Spinal cord (tissue), 9 donors: ENCODE measurements at regions not wholly inside any gene's neighbourhood (a gene's known extent, or its start where the extent isn't known, plus 50 kb on each side); places are given as distances from the start of the nearest gene placed in this dataset.

ENCODE experiments used
- DNase-seq, 6 donors: peaks; one replicate each; pipeline versions ENCODE4 v3.0.0 to v3.0.0-alpha.2; 2013 to 2015; ENCODE audit warnings: low spot score in 6 of 6, low read depth in 4 of 6
- H3K27ac ChIP-seq: one replicate; pipeline ENCODE4 v1.5.1; 2013; ENCODE audit warnings: low read depth, low read length, control low read depth
- H3K27me3 ChIP-seq: one replicate; pipeline ENCODE4 v1.6.1; 2013; ENCODE audit warnings: low read length; ENCODE audit not compliant: control insufficient read depth, insufficient read depth
- H3K36me3 ChIP-seq: one replicate; pipeline ENCODE4 v1.6.1; 2013; ENCODE audit warnings: low read length; ENCODE audit not compliant: control insufficient read depth, insufficient read depth
- H3K4me1 ChIP-seq: one replicate; pipeline ENCODE4 v1.6.1; 2013; ENCODE audit warnings: low read length; ENCODE audit not compliant: control insufficient read depth, insufficient read depth
- H3K4me3 ChIP-seq: one replicate; pipeline ENCODE4 v1.5.1; 2013; ENCODE audit warnings: low read depth, low read length, control low read depth
- H3K9me3 ChIP-seq: one replicate; pipeline ENCODE4 v1.6.1; 2013; ENCODE audit warnings: low read length; ENCODE audit not compliant: control insufficient read depth, insufficient read depth
- WGBS: methylation state at CpG from one replicate; pipeline ENCODE4 v1.1.5; 2013; ENCODE audit warnings: missing lambda C conversion rate; ENCODE audit not compliant: insufficient coverage; 5-methylcytosine and 5-hydroxymethylcytosine counted together
- donor health status: healthy.

GRCh38 chr11:32311346-32312065 lies 123.8 kb downstream of the WT1 start:
- no peak overlapping the region for H3K27ac ChIP-seq
- H3K4me3 ChIP-seq: no peak overlapping the region
- no peaks in the 10 kb centered on the region for H3K27me3 ChIP-seq
- H3K4me1 ChIP-seq: no peaks in the 10 kb centered on the region
- WGBS: 81% methylated on average over 2 of the region's 6 CpGs
- no peaks in the 10 kb centered on the region for H3K9me3 ChIP-seq
- no peak for DNase-seq
- no peaks in the 10 kb centered on the region for H3K36me3 ChIP-seq

- H3K27me3 ChIP-seq: no peaks in the 10 kb centered on the region
- no peaks in the 10 kb centered on the region for H3K36me3 ChIP-seq
- 98% methylated on average over 4 of the region's 6 CpGs for WGBS
- no peak overlapping the region for H3K4me3 ChIP-seq
- no peak overlapping the region for H3K27ac ChIP-seq
- no peak for DNase-seq
- no peaks in the 10 kb centered on the region for H3K9me3 ChIP-seq
- H3K4me1 ChIP-seq: no peaks in the 10 kb centered on the region
Measured at GRCh38 chr11:32312206-32312817, 123.0 kb downstream of the WT1 start.

- no peak overlapping the region for H3K27ac ChIP-seq
- H3K27me3 ChIP-seq: no peaks in the 10 kb centered on the region
- DNase-seq: peak in 2 of 6 donors; percentile 12 to 52
- no peaks in the 10 kb centered on the region for H3K9me3 ChIP-seq
- 61% methylated on average over 10 of the region's 12 CpGs for WGBS
- H3K4me3 ChIP-seq: no peak overlapping the region
- H3K36me3 ChIP-seq: no peaks in the 10 kb centered on the region
- H3K4me1 ChIP-seq: no peaks in the 10 kb centered on the region
Measured at GRCh38 chr11:32312865-32313403, 122.4 kb downstream of the WT1 start.

- no peaks in the 10 kb centered on the region for H3K36me3 ChIP-seq
- H3K27me3 ChIP-seq: no peaks in the 10 kb centered on the region
- WGBS: 75% methylated on average over 5 of the region's 6 CpGs
- DNase-seq: no peak
- no peak overlapping the region for H3K27ac ChIP-seq
- no peaks in the 10 kb centered on the region for H3K4me1 ChIP-seq
- no peaks in the 10 kb centered on the region for H3K9me3 ChIP-seq
- no peak overlapping the region for H3K4me3 ChIP-seq
Measured at GRCh38 chr11:32313477-32313876, 121.9 kb downstream of the WT1 start.

GRCh38 chr11:32315121-32315520 lies 120.2 kb downstream of the WT1 start:
- Histone ChIP-seq H3K4me1 (no peaks in the 10 kb centered on the region), H3K36me3 (no peaks in the 10 kb centered on the region), H3K27me3 (no peaks in the 10 kb centered on the region), H3K9me3 (no peaks in the 10 kb centered on the region), H3K27ac (no peak overlapping the region), H3K4me3 (no peak overlapping the region)
- 79% methylated on average over 2 of the region's 4 CpGs for whole genome bisulfite sequencing
- no peak for DNase-seq

- H3K4me3 ChIP-seq: no peak overlapping the region
- no peak overlapping the region for H3K27ac ChIP-seq
- no CpG with 5 or more reads among the region's 3 CpGs for WGBS
- H3K27me3 ChIP-seq: no peaks in the 10 kb centered on the region
- no peaks in the 10 kb centered on the region for H3K9me3 ChIP-seq
- H3K36me3 ChIP-seq: no peaks in the 10 kb centered on the region
- no peak for DNase-seq
- no peaks in the 10 kb centered on the region for H3K4me1 ChIP-seq
Measured at GRCh38 chr11:32316232-32316631, 119.1 kb downstream of the WT1 start.

- no peak overlapping the region for H3K27ac ChIP-seq
- no peaks in the 10 kb centered on the region for H3K9me3 ChIP-seq
- H3K4me3 ChIP-seq: no peak overlapping the region
- H3K4me1 ChIP-seq: no peaks in the 10 kb centered on the region
- H3K36me3 ChIP-seq: no peaks in the 10 kb centered on the region
- WGBS: 20% methylated on average over 1 of the region's 4 CpGs
- H3K27me3 ChIP-seq: no peaks in the 10 kb centered on the region
- no peak for DNase-seq
Measured at GRCh38 chr11:32316858-32317642, 118.3 kb downstream of the WT1 start.

- no peak for DNase-seq
- H3K9me3 ChIP-seq: no peaks in the 10 kb centered on the region
- no CpG with 5 or more reads among the region's 1 CpG for WGBS
Measured at GRCh38 chr11:32317643-32318042, 117.7 kb downstream of the WT1 start.

GRCh38 chr11:32318071-32319055 lies 117.0 kb downstream of the WT1 start:
- DNase-seq: peak in 1 of 6 donors; percentile 43
- WGBS: 97% methylated on average over 3 of the region's 5 CpGs
- no peaks in the 10 kb centered on the region for H3K27me3 ChIP-seq
- no peaks in the 10 kb centered on the region for H3K36me3 ChIP-seq
- no peak overlapping the region for H3K4me3 ChIP-seq
- H3K4me1 ChIP-seq: no peaks in the 10 kb centered on the region
- H3K9me3 ChIP-seq: no peaks in the 10 kb centered on the region
- H3K27ac ChIP-seq: no peak overlapping the region

More at GRCh38 chr11:32317643-32318042, 117.7 kb downstream of the WT1 start:
- Histone ChIP-seq H3K4me3 (no peak overlapping the region), H3K27ac (no peak overlapping the region), H3K4me1 (no peaks in the 10 kb centered on the region), H3K36me3 (no peaks in the 10 kb centered on the region), H3K27me3 (no peaks in the 10 kb centered on the region)
